Suppressor macrophage treated with lipopolysaccharide for 4 hours (primary cell): ENCODE measurements at regions not wholly inside any gene's neighbourhood (a gene's known extent, or its start where the extent isn't known, plus 50 kb on each side); places are given as distances from the start of the nearest gene placed in this dataset.

ENCODE experiments used
- DNase-seq: peaks from one replicate; pipeline ENCODE4 v3.0.0-alpha.2; 2020

DNA sequence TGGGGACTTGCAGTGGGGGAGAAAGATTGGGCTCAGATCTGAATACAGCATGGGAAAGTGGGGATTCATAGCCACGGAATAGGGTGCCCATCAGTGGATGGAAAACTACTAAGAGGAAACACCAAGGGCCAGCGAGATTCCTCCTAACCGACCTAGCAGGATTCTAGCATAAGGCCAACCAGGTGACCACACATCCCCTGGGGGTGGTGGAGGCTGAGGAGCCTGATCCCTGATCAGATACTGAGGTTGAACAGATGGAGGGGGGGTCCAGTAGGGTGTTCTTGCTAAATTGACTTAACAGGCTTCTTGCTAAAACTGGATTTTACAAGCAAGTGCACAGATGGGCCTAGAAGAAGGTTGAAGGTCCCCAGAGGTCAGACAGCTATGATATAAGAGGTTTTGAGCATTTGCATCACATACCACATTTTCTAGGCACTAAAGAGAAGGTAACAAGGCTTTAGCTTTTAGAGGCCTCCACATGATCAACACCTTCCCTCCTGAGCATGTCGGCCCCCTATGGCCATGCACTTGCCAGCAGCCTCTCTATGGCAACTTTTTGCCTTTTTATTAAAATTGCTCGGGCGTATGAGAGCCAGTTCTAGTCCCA lies 69.1 kb upstream of the PUDP start:
- no peak for DNase-seq

DNA sequence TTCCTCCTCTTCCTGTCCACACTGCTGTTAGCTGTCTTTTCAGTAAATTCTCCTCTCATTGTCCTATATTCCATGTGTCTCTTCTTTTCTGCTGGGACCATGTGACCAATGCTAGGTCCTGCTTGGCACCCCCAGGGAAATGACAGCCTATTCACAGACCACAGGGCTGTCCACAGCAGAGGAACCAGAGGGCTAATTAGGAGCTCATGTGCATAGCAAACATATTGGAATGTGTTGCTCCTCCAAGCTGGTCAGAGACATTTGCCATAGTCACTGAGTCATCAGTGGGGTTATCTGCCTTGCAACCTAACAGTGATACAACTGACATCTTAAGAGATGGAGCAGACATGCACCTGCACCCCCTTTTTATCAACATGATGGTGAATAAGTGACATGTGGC lies 67.9 kb upstream of the PUDP start:
- no peak for DNase-seq

DNA sequence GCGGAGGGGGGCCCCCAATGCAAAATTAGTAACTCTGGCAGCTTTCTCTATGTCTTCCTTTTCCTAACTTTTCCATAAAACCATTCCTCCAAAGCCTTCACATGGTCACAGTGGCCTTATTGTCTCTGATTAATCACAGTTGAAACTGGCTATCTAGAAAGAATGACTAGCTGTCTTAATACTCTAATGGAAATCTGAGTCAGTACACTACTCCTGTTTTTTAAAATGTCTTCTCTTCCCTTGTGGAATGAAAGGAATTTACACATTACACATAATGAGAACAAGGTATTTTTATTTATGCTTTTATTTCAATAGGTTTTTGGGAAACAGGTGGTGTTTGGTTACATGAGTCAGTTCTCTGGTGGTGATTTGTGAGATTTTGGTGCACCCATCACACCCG lies 66.3 kb upstream of the PUDP start:
- DNase-seq, result no peak

DNA sequence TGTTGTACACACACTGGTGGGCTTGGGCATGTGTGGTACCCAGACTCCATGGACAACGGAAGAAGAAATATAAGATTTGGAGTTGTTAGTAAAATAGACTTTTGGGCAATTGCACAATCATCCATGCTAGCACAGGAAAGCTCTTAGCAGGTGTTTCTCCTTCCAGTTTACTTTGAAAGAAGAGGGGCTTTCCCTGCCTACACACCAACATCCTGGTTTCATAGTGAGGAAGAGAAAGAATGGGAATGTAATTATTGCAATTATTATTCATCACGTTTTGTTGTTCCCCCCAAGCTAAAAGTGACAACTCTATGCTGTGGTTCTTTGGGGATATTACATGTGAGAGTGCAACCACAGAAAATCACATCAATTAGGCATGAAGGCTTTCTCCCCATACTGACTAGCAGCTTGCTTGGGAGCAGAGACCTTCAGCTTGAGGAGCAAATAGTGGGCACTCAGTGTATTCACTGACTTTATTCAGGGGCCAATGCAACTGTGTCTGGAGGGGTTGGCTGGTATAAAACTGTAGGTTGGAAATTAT lies 57.2 kb upstream of the PUDP start:
- DNase-seq, result no peak

DNA sequence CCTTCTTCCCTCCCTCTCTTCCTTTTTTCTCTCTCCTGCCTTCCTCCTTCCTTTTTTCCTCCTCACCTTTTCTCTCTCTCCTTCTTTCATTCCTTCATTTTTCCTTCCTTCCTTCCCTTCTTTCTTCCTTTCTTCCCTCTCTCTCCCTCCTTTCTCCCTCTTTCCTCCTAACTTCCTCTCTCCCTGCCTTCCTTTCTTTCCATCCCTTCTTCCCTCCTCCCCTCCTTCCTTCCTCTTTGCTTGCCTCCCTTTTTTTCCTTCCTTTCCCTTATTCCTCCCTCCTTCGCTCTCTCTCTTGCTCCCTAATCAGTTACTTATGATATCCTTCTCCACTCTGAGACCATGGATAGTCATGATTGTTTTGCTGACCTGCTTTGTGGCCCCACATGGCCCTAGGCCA lies 56.7 kb upstream of the PUDP start:
- no peak for DNase-seq

DNA sequence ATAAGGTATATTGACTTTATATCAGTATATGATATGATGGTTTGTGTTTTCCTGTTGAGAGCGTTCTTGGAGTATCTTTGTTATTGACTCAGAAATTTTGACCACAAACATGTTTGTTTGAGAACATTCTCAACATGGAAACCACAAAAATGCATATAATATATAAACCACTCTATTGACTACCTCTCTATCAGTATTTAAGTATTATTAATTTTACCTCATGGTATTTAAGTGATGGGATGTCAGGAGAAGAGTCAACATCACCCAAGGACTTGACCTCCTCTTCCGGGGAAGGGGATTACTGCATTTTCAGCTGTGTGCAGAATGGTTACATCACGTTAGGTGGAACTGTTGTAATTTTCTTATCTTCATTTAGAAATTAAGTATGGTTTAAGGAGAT lies 54.3 kb upstream of the PUDP start:
- DNase-seq, result no peak

DNA sequence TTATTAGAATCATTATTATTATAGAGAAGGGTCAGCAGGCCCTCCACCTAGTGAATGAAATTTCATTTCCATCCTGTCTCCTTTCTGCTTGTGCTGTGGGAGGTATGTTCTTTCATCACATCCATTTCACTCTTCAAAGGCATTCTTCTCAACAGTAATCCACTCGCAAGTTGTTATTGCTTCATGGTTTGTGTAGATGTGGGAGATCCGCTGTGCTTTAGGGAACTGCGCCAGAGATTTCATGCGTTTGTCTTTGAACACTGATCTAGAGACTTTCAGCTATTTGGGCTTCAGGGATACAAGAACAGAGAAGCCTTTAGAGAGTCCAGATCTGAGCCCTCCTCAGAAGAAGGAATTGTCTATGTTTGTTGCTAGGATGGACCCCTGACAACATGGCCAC lies 53.5 kb upstream of the PUDP start:
- DNase-seq, result no peak

DNA sequence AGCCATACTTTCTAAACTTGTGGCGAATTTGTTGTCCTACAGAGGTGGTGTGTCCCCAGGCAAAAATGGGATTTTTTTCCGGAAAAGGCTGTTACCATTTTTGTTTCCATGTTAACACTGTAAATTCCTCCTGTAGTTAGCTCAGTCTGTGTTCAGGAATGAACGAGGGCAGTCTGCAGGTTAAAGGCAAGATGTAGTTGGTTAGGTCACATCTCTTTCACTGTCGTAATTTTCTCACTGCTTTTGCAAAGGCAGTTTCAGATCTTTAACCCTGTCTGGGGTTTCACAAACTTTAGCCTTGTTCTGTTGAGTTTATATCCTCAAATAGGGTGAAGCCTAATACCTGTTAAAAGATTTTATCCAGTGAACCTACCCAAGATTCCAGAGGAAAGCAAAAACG lies 50.5 kb upstream of the PUDP start:
- no peak for DNase-seq
